ENCODE measurements at regions not wholly inside any gene's neighbourhood (a gene's known extent, or its start where the extent isn't known, plus 50 kb on each side); places are given as distances from the start of the nearest gene placed in this dataset.

DNA sequence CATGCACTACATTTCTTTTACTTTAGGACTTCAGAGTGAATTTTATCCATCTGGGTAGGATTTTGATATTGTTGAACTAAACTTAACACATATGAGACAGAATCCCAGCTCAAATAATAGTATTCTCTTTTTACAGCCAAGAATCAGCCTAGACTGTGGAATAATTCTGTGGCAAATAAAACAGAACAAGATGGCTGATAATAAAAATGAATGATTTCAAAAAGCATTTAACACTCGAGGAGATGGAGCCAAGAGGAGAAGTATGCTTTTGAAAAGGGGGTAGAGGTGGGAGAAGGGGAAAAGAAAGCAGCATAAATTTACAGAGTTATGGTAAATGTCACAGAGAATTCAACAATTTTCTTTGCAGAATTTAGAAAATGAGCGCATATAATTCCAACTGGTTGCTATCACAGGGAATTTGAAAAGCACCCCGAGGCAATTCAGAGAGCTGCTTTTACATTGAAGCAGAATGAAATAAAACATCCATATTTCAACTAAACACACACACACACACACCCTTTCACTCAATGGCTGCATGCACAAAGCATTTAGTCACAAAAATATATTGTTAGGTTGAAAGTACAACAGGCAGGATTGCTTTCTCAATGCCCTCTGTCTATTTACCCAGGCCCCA lies 60.2 kb upstream of the DMAC1 start:
- DNase-seq, result no peak

DNA sequence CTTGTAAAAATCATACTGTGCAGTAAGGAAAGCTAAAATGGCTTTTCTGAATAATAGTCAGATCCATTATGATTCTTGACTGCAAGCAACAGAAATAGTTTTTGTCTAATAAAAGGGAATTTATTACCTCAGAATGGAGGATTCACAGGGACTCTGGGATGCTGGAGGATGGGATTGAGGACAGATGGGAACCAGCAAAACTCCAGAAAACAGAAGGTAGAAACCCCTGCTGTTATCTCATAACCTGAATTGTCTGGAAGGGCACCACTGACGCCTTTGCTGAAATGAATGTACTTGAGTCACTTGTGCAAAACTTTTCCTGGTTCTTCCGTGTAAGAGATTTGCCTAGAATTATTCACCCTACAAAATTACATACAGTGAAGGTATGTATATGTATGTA lies 58.6 kb upstream of the DMAC1 start:
- DNase-seq, result no peak

DNA sequence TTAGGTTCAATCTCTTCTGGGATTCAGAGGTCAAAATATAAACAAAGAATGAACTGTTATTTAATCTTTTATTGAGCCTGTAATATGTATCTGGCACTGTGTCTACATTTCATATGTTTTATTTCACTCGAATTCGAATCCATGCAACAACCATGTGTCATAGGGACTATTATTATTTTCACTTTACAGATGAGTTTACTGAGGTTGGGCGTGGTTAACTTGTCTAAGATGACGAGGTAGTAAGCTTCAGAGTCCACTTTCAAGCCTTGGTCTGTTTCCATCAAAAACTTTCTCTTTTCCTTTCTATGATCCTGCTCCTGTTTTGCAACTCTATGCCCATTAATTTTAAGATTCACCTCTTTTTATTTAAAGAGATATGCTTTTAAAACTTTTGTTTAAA lies 55.2 kb upstream of the DMAC1 start:
- no peak for DNase-seq
